ENCODE measurements at regions not wholly inside any gene's neighbourhood (a gene's known extent, or its start where the extent isn't known, plus 50 kb on each side); places are given as distances from the start of the nearest gene placed in this dataset.

GRCh38 chr2:16311521-16312440, 353.9 kb downstream of the CYRIA start:
- no peak for DNase-seq (ENCODE audit: insufficient read length, low spot score)
- no peak for FAIRE-seq

GRCh38 chr2:16308816-16309215, 356.8 kb downstream of the CYRIA start:
- FAIRE-seq (no peak), DNase-seq (ENCODE audit: insufficient read length, low spot score) (no peak)

- FAIRE-seq (no peak), DNase-seq (ENCODE audit: insufficient read length, low spot score) (no peak)
These were observed 360.6 kb downstream of the CYRIA start for GRCh38 chr2:16304876-16305590.

GRCh38 chr2:16303761-16304160, 361.9 kb downstream of the CYRIA start:
- no peak for FAIRE-seq
- no peak for DNase-seq (ENCODE audit: insufficient read length, low spot score)

- FAIRE-seq (no peak), DNase-seq (ENCODE audit: insufficient read length, low spot score) (no peak)
These were observed 362.4 kb downstream of the CYRIA start for GRCh38 chr2:16303273-16303577.

GRCh38 chr2:16302431-16303272, 362.3 kb downstream of the MYCN start:
- FAIRE-seq = no peak
- no peak for DNase-seq (ENCODE audit: insufficient read length, low spot score)

- DNase-seq (ENCODE audit: insufficient read length, low spot score) (no peak), FAIRE-seq (no peak)
These were observed 361.6 kb downstream of the MYCN start for GRCh38 chr2:16301961-16302360.

GRCh38 chr2:16298866-16299265, 358.5 kb downstream of the MYCN start:
- DNase-seq (ENCODE audit: insufficient read length, low spot score) (no peak), FAIRE-seq (no peak)

GRCh38 chr2:16296331-16297250, 356.2 kb downstream of the MYCN start:
- FAIRE-seq (no peak), DNase-seq (ENCODE audit: insufficient read length, low spot score) (no peak)

- DNase-seq (ENCODE audit: insufficient read length, low spot score) (no peak), FAIRE-seq (no peak)
These were observed 355.6 kb downstream of the MYCN start for GRCh38 chr2:16296038-16296290.

- no peak for DNase-seq (ENCODE audit: insufficient read length, low spot score)
These were observed 354.4 kb downstream of the MYCN start for GRCh38 chr2:16294791-16295190.

GRCh38 chr2:16293871-16294270, 353.5 kb downstream of the MYCN start:
- FAIRE-seq = no peak
- DNase-seq (ENCODE audit: insufficient read length, low spot score) = no peak

More at GRCh38 chr2:16294791-16295190, 354.4 kb downstream of the MYCN start:
- FAIRE-seq = no peak

GRCh38 chr2:16293398-16293797, 353.0 kb downstream of the MYCN start:
- no peak for FAIRE-seq

GRCh38 chr2:16291731-16292550, 351.6 kb downstream of the MYCN start:
- no peak for DNase-seq (ENCODE audit: insufficient read length, low spot score)
- no peak for FAIRE-seq

More at GRCh38 chr2:16293398-16293797, 353.0 kb downstream of the MYCN start:
- DNase-seq (ENCODE audit: insufficient read length, low spot score) = no peak

- DNase-seq (ENCODE audit: insufficient read length, low spot score) (no peak), FAIRE-seq (no peak)
These were observed 350.9 kb downstream of the MYCN start for GRCh38 chr2:16291226-16291625.

GRCh38 chr2:16290311-16291020, 350.1 kb downstream of the MYCN start:
- FAIRE-seq (no peak), DNase-seq (ENCODE audit: insufficient read length, low spot score) (no peak)

- DNase-seq (ENCODE audit: insufficient read length, low spot score) = no peak
These were observed 348.2 kb downstream of the MYCN start for GRCh38 chr2:16288371-16289112.

GRCh38 chr2:16287831-16288230, 347.5 kb downstream of the MYCN start:
- DNase-seq (ENCODE audit: insufficient read length, low spot score) (no peak), FAIRE-seq (no peak)

More at GRCh38 chr2:16288371-16289112, 348.2 kb downstream of the MYCN start:
- no peak for FAIRE-seq

All from HTR-8/SVneo (cell line).